K562 (cell line): ENCODE measurements at regions not wholly inside any gene's neighbourhood (a gene's known extent, or its start where the extent isn't known, plus 50 kb on each side); places are given as distances from the start of the nearest gene placed in this dataset.
A peak's percentile ranks its signal among the peaks of the same experiment; 100 is the strongest.

ENCODE experiments used
- ATAC-seq: fragments of 200-7000 bp; cut with Tn5 transposase; 3 replicates; pipeline ENCODE4 v1.9.1; 2020; ENCODE audit warnings: moderate library complexity
- BruUV-seq: library from RNA; stranded (reverse); fragments of 400-500 nt; replicated peaks from 2 replicates; lab custom pipeline; 2021; lab: Mats Ljungman, UMichigan
- CTCF ChIA-PET: fragments of 300-600 bp; formaldehyde crosslinking; extraction: SDS; loops from one replicate; lab custom pipeline; 2021; ENCODE audit warnings: low intra/inter-chr PET ratio; lab: Yijun Ruan, JAX
- POLR2A ChIA-PET: fragments of 300-600, 350-650 bp; sonication (Branson Sonifier 250); formaldehyde crosslinking; extraction: SDS; loops from one replicate; lab custom pipeline; 2021; ENCODE audit warnings: antibody characterized with exemption, inconsistent platforms; lab: Yijun Ruan, JAX
- DNase-seq, 4 experiments: peaks; one replicate each; pipeline versions ENCODE4 v3.0.0 to v3.0.0-alpha.2; 2011 to 2018; ENCODE audit warnings: low spot score in 3 of 4, mixed read lengths in 3 of 4; ENCODE audit errors: extremely low read depth in 1 of 4
- FAIRE-seq: peaks from 2 replicates; lab custom pipeline; 2011; peaks lifted over from hg19 to GRCh38; lab: Jason Lieb, UNC
- H2AFZ ChIP-seq: 2 replicates; pipeline ENCODE4 v1.6.0; 2011; ENCODE audit warnings: low read depth, low read length, control low read depth, inconsistent platforms
- H3K27ac ChIP-seq: fragments of 200-600 bp; 3 replicates; pipeline ENCODE4 v1.8.0; 2011; ENCODE audit warnings: low read depth, mild to moderate bottlenecking, control low read depth, inconsistent platforms, low read length, moderate library complexity, mixed read lengths; ENCODE audit errors: extremely low read depth
- H3K27me3 ChIP-seq, 2 experiments: fragments of 300-600 bp in 1 of 2; 2 replicates in 1 of 2; 3 replicates in 1 of 2; pipeline versions ENCODE4 v1.6.0 to v1.8.0; 2011; ENCODE audit warnings: inconsistent platforms in 2 of 2, low read length in 2 of 2, mild to moderate bottlenecking in 1 of 2, mixed read lengths in 1 of 2, moderate library complexity in 1 of 2; ENCODE audit not compliant: control insufficient read depth in 2 of 2, insufficient read depth in 2 of 2
- H3K36me3 ChIP-seq: fragments of 300-600 bp; 3 replicates; pipeline ENCODE4 v1.8.0; 2011; ENCODE audit warnings: mild to moderate bottlenecking, low read length, inconsistent platforms; ENCODE audit not compliant: control insufficient read depth, insufficient read depth
- H3K4me1 ChIP-seq, 2 experiments: fragments of 200-600 bp in 1 of 2; replicated peaks in 1 of 2; 2 replicates in 1 of 2; 3 replicates in 1 of 2; pipeline versions ENCODE4 v1.5.1 to v1.8.0; 2011; ENCODE audit warnings: inconsistent platforms in 2 of 2, low read length in 2 of 2, mild to moderate bottlenecking in 1 of 2, mixed read lengths in 1 of 2, moderate library complexity in 1 of 2; ENCODE audit not compliant: control insufficient read depth in 2 of 2, insufficient read depth in 2 of 2
- H3K4me2 ChIP-seq: 2 replicates; pipeline ENCODE4 v1.6.1; 2011; ENCODE audit warnings: low read length, control low read depth, inconsistent platforms, mixed read lengths; ENCODE audit not compliant: insufficient read depth
- H3K4me3 ChIP-seq: fragments of 200-600 bp; sonication (generic), shearing (Covaris generic); 2 replicates; pipeline ENCODE4 v1.5.1; 2016; ENCODE audit warnings: control low read depth, inconsistent platforms
- H3K79me2 ChIP-seq: fragments of 200-600 bp; 3 replicates; pipeline ENCODE4 v1.8.0; 2011; ENCODE audit warnings: low read length, inconsistent platforms; ENCODE audit not compliant: control insufficient read depth, insufficient read depth
- H3K9ac ChIP-seq, 2 experiments: 2 replicates each; pipeline versions ENCODE4 v1.6.0 to v1.6.1; 2011; ENCODE audit warnings: low read depth in 2 of 2, low read length in 2 of 2, control low read depth in 1 of 2, inconsistent platforms in 1 of 2, mild to moderate bottlenecking in 1 of 2, mixed read lengths in 1 of 2; ENCODE audit not compliant: insufficient read depth in 1 of 2
- H3K9me1 ChIP-seq: one replicate; pipeline ENCODE4 v1.6.0; 2011; ENCODE audit warnings: inconsistent platforms, mild to moderate bottlenecking, low read length, moderate library complexity; ENCODE audit not compliant: control insufficient read depth, insufficient read depth
- H3K9me3 ChIP-seq: replicated peaks from 2 replicates; pipeline ENCODE4 v1.5.1; 2011; ENCODE audit warnings: low read depth, low read length, inconsistent platforms; ENCODE audit not compliant: control insufficient read depth, insufficient read depth
- H4K20me1 ChIP-seq: replicated peaks from 2 replicates; pipeline ENCODE4 v1.6.1; 2011; ENCODE audit warnings: low read length, inconsistent platforms, mixed read lengths; ENCODE audit not compliant: control insufficient read depth, insufficient read depth
- ARNT ChIP-seq, 2 experiments: fragments of 450-650 bp; IDR thresholded peaks; 2 replicates each; pipeline ENCODE4 v1.6.1; 2016; ENCODE audit warnings: mild to moderate bottlenecking in 1 of 2
- CREB3 ChIP-seq: fragments of 450-650 bp; conservative IDR thresholded peaks from 2 replicates; pipeline ENCODE4 v1.6.1; 2016; ENCODE audit warnings: missing genetic modification characterization, low read depth, mild to moderate bottlenecking, missing compliant biosample characterization, moderate library complexity
- FOXP1 ChIP-seq: sonication (generic); formaldehyde crosslinking; IDR thresholded peaks from 2 replicates; pipeline ENCODE4 v1.8.0; 2022; ENCODE audit warnings: mild to moderate bottlenecking, missing genetic modification reagents
- HNRNPK ChIP-seq: fragments of 200-400 bp; formaldehyde crosslinking; IDR thresholded peaks from one replicate; pipeline ENCODE4 v1.6.1; 2018; ENCODE audit warnings: mild to moderate bottlenecking, low read depth, low read length; ENCODE audit not compliant: poor library complexity, severe bottlenecking
- KAT2B ChIP-seq: IDR thresholded peaks from one replicate; pipeline ENCODE4 v1.6.1; 2012; ENCODE audit warnings: low read depth, mild to moderate bottlenecking, control low read depth, inconsistent platforms, low read length, moderate library complexity
- MEIS2 ChIP-seq: fragments of 450-650 bp; IDR thresholded peaks from 2 replicates; pipeline ENCODE4 v1.6.1; 2014; ENCODE audit warnings: mild to moderate bottlenecking; ENCODE audit not compliant: partially characterized antibody
- POLR2H ChIP-seq: IDR thresholded peaks from 2 replicates; pipeline ENCODE4 v1.6.1; 2016; ENCODE audit warnings: missing genetic modification characterization, low read depth, mild to moderate bottlenecking, control low read depth, missing compliant biosample characterization, moderate library complexity
- PRPF4 ChIP-seq: fragments of 200-400 bp; formaldehyde crosslinking; IDR thresholded peaks from one replicate; pipeline ENCODE4 v1.6.1; 2017; ENCODE audit warnings: low read length, low read depth, mild to moderate bottlenecking; ENCODE audit not compliant: insufficient read depth, poor library complexity, severe bottlenecking
- RAD21 ChIP-seq, 2 experiments: fragments of 250-450 bp in 1 of 2; fragments of 450-650 bp in 1 of 2; sonication (Bioruptor Pico) in 1 of 2; formaldehyde crosslinking in 1 of 2; IDR thresholded peaks in 1 of 2; conservative IDR thresholded peaks in 1 of 2; 2 replicates each; pipeline versions ENCODE4 v1.4.0 to v1.8.0; 2020 to 2022; ENCODE audit warnings: mild to moderate bottlenecking in 2 of 2, moderate library complexity in 1 of 2
- RFX5 ChIP-seq: IDR thresholded peaks from 2 replicates; pipeline ENCODE4 v1.6.1; 2011; ENCODE audit warnings: low read depth, mild to moderate bottlenecking, improper control_type of control experiment, low read length
- SAFB ChIP-seq: fragments of 200-400 bp; formaldehyde crosslinking; IDR thresholded peaks from 2 replicates; pipeline ENCODE4 v1.6.1; 2017; ENCODE audit warnings: low read depth, low read length, borderline replicate concordance
- SFPQ ChIP-seq: fragments of 200-400 bp; formaldehyde crosslinking; IDR thresholded peaks from 2 replicates; pipeline ENCODE4 v1.6.1; 2017; ENCODE audit warnings: mild to moderate bottlenecking, low read depth, low read length, moderate library complexity
- SIN3A ChIP-seq, 2 experiments: fragments of 150-350 bp in 1 of 2; IDR thresholded peaks; 2 replicates each; pipeline ENCODE4 v1.6.1; 2011 to 2016; ENCODE audit warnings: borderline replicate concordance in 2 of 2, low read depth in 2 of 2, low read length in 2 of 2, mild to moderate bottlenecking in 2 of 2, moderate library complexity in 2 of 2; ENCODE audit not compliant: control insufficient read depth in 1 of 2
- SMARCB1 ChIP-seq: IDR thresholded peaks from 2 replicates; pipeline ENCODE4 v1.6.1; 2011; ENCODE audit warnings: improper control_type of control experiment, low read depth; ENCODE audit not compliant: insufficient read length
- ZKSCAN3 ChIP-seq: fragments of 250-450 bp; sonication (Bioruptor Pico); IDR thresholded peaks from 2 replicates; pipeline ENCODE4 v1.4.0; 2020
- ZNF212 ChIP-seq: fragments of 450-650 bp; formaldehyde crosslinking; IDR thresholded peaks from 2 replicates; pipeline ENCODE4 v1.4.0; 2020; ENCODE audit warnings: mild to moderate bottlenecking
- ZNF311 ChIP-seq: fragments of 250-450 bp; sonication (Bioruptor Pico); IDR thresholded peaks from 2 replicates; pipeline ENCODE4 v1.4.0; 2020; ENCODE audit warnings: mild to moderate bottlenecking, moderate library complexity
- ZNF316 ChIP-seq: fragments of 450-650 bp; IDR thresholded peaks from 2 replicates; pipeline ENCODE4 v1.6.1; 2016
- ZNF785 ChIP-seq: fragments of 250-450 bp; sonication (Bioruptor Pico); IDR thresholded peaks from 2 replicates; pipeline ENCODE4 v1.4.0; 2020; ENCODE audit warnings: mild to moderate bottlenecking
- WGBS: fragments of 100-300 bp; shearing (Covaris generic); methylation state at CpG from one replicate; pipeline ENCODE4 v1.1.6; 2016; ENCODE audit warnings: low coverage, mixed read lengths; ENCODE audit not compliant: insufficient coverage; ENCODE audit errors: missing lambda C conversion rate; 5-methylcytosine and 5-hydroxymethylcytosine counted together
- in situ Hi-C: fragments of 300-500 bp; cut with MboI; formaldehyde crosslinking; loops from 4 replicates; pipeline ENCODE4 v1.15.0; 2018; ENCODE audit warnings: inconsistent platforms, mixed read lengths
- intact Hi-C: fragments of 100-400 bp; cut with micrococcal nuclease; formaldehyde crosslinking; loops from 2 replicates; pipeline ENCODE4 v1.14.2; 2022

- no peak overlapping the region for H3K4me3 ChIP-seq
- BruUV-seq, result no TSS peak
- H3K27ac ChIP-seq, result no peak overlapping the region
- H3K79me2 ChIP-seq, result no peaks in the 10 kb centered on the region
- DNase-seq (peak; percentile 14 to 57 (median 26)), ATAC-seq (peak; percentile 75), FAIRE-seq (peak; percentile 65)
- H2AFZ ChIP-seq, result no peak overlapping the region
- H3K9me3 ChIP-seq, result no peaks in the 10 kb centered on the region
- H4K20me1 ChIP-seq, result no peaks in the 10 kb centered on the region
- in situ Hi-C loops, result no loop called here
- H3K27me3 ChIP-seq, result no peaks in the 10 kb centered on the region
- intact Hi-C loops, result loop anchor here (10.0 kb wide), 2 partner anchors 189 to 211 kb away; no protein-coding TSS in a partner anchor
- WGBS, result 1% methylated on average over 4 of the region's 4 CpGs
- H3K36me3 ChIP-seq, result no peaks in the 10 kb centered on the region
- no peaks in the 10 kb centered on the region for H3K9me1 ChIP-seq
- CTCF ChIA-PET, result interaction anchor here (0.9 to 1.1 kb wide), 3 partner anchors 165 to 1256 kb away, joined by 3 to 4 read pairs (median 3); no protein-coding TSS in a partner anchor
- H3K4me1 ChIP-seq, result no peaks in the 10 kb centered on the region
- no peak overlapping the region for H3K9ac ChIP-seq
- H3K4me2 ChIP-seq, result no peak overlapping the region
- POLR2A ChIA-PET, result interaction anchor here (1.2 kb wide), 1 partner anchor 230 kb away, joined by 3 read pairs; no protein-coding TSS in a partner anchor
- TF ChIP-seq RAD21 (CRISPR knock-in tag; conservative IDR thresholded peaks at IDR 0.05 in 1 of 2, IDR thresholded peaks at IDR 0.05 in 1 of 2) (peak; percentile 69 to 79), SMARCB1 (no peak), KAT2B (no peak), HNRNPK (no peak), ARNT (IDR thresholded peaks at IDR 0.05) (no peak), ZNF212 (CRISPR knock-in tag) (no peak), POLR2H (tag) (no peak), ZNF311 (CRISPR knock-in tag) (no peak), RFX5 (no peak), FOXP1 (no peak), CREB3 (no peak), SAFB (no peak), MEIS2 (peak; percentile 90), ZKSCAN3 (CRISPR knock-in tag) (no peak), ZNF785 (no peak), SIN3A (IDR thresholded peaks at IDR 0.05; ENCODE audit: borderline replicate concordance in 2 of 2, control insufficient read depth in 1 of 2, low read depth in 2 of 2, low read length in 2 of 2) (no peak), PRPF4 (no peak), ZNF316 (no peak), SFPQ (no peak)
These were observed 372.0 kb upstream of the KIF2A start for GRCh38 chr5:61933787-61934626.
